Nephron progenitor cell (in vitro differentiated cells): ENCODE measurements at regions not wholly inside any gene's neighbourhood (a gene's known extent, or its start where the extent isn't known, plus 50 kb on each side); places are given as distances from the start of the nearest gene placed in this dataset.

Source experiments
- DNase-seq: peaks from one replicate; pipeline ENCODE4 v3.0.0; 2021
- H3K27ac Mint-ChIP-seq: 2 replicates; pipeline ENCODE4 v1.8.0; 2021; ENCODE audit warnings: mild to moderate bottlenecking, moderate library complexity, mixed read lengths
- H3K27me3 Mint-ChIP-seq: 2 replicates; pipeline ENCODE4 v1.8.0; 2021; ENCODE audit warnings: mild to moderate bottlenecking, low read depth, mixed read lengths; ENCODE audit not compliant: poor library complexity
- H3K36me3 Mint-ChIP-seq: 2 replicates; pipeline ENCODE4 v1.8.0; 2021; ENCODE audit warnings: low read depth, mixed read lengths
- H3K4me1 Mint-ChIP-seq: 2 replicates; pipeline ENCODE4 v1.8.0; 2021; ENCODE audit warnings: mixed read lengths
- H3K4me3 Mint-ChIP-seq: 2 replicates; pipeline ENCODE4 v1.8.0; 2021; ENCODE audit warnings: mild to moderate bottlenecking, moderate library complexity, mixed read lengths
- H3K9me3 Mint-ChIP-seq: 2 replicates; pipeline ENCODE4 v1.8.0; 2021; ENCODE audit warnings: mild to moderate bottlenecking, moderate library complexity, mixed read lengths
- CTCF ChIP-seq: fragments of 200-600 bp; sonication (generic); IDR thresholded peaks from 2 replicates; pipeline ENCODE4 v1.5.0; 2021; ENCODE audit warnings: antibody characterized with exemption

GRCh38 chr4:154035341-154035740, 246.5 kb upstream of the SFRP2 start:
- Mint-ChIP-seq H3K9me3 (peaks cover 8% of the 10 kb centered on the region), H3K4me3 (no peak overlapping the region), H3K27ac (no peak overlapping the region), H3K27me3 (peaks cover 11% of the 10 kb centered on the region), H3K36me3 (no peaks in the 10 kb centered on the region), H3K4me1 (peaks cover 7% of the 10 kb centered on the region)
- no peak for DNase-seq
- no peak for TF ChIP-seq CTCF

GRCh38 chr4:154033921-154034320, 245.0 kb upstream of the SFRP2 start:
- H3K4me1 Mint-ChIP-seq, result peaks cover 10% of the 10 kb centered on the region
- H3K9me3 Mint-ChIP-seq, result peaks cover 8% of the 10 kb centered on the region
- H3K27me3 Mint-ChIP-seq, result peaks cover 14% of the 10 kb centered on the region
- no peak for TF ChIP-seq CTCF
- H3K36me3 Mint-ChIP-seq, result no peaks in the 10 kb centered on the region
- H3K4me3 Mint-ChIP-seq, result no peak overlapping the region
- DNase-seq, result no peak
- no peak overlapping the region for H3K27ac Mint-ChIP-seq

- peaks cover 10% of the 10 kb centered on the region for H3K4me1 Mint-ChIP-seq
- no peak overlapping the region for H3K27ac Mint-ChIP-seq
- no peak for TF ChIP-seq CTCF
- H3K27me3 Mint-ChIP-seq, result peaks cover 9% of the 10 kb centered on the region
- no peaks in the 10 kb centered on the region for H3K36me3 Mint-ChIP-seq
- H3K9me3 Mint-ChIP-seq, result peaks cover 8% of the 10 kb centered on the region
- no peak for DNase-seq
- no peak overlapping the region for H3K4me3 Mint-ChIP-seq
Observed at GRCh38 chr4:154032914-154033313, 244.0 kb upstream of the SFRP2 start.

- no peak for TF ChIP-seq CTCF
- no peak overlapping the region for H3K27ac Mint-ChIP-seq
- no peak for DNase-seq
- no peak overlapping the region for H3K4me3 Mint-ChIP-seq
- H3K4me1 Mint-ChIP-seq, result peaks cover 16% of the 10 kb centered on the region
- peaks cover 11% of the 10 kb centered on the region for H3K27me3 Mint-ChIP-seq
- no peaks in the 10 kb centered on the region for H3K36me3 Mint-ChIP-seq
- peaks cover 8% of the 10 kb centered on the region for H3K9me3 Mint-ChIP-seq
Observed at GRCh38 chr4:154030746-154031145, 241.9 kb upstream of the SFRP2 start.

- Mint-ChIP-seq H3K4me3 (no peak overlapping the region), H3K27me3 (peaks cover 13% of the 10 kb centered on the region), H3K27ac (no peak overlapping the region), H3K4me1 (peaks cover 19% of the 10 kb centered on the region), H3K9me3 (peaks cover 8% of the 10 kb centered on the region), H3K36me3 (no peaks in the 10 kb centered on the region)
- no peak for DNase-seq
- no peak for TF ChIP-seq CTCF
Observed at GRCh38 chr4:154030152-154030551, 241.3 kb upstream of the SFRP2 start.

- Mint-ChIP-seq H3K4me1 (peaks cover 22% of the 10 kb centered on the region), H3K4me3 (no peak overlapping the region), H3K9me3 (peaks cover 8% of the 10 kb centered on the region), H3K27me3 (peaks cover 12% of the 10 kb centered on the region), H3K36me3 (no peaks in the 10 kb centered on the region), H3K27ac (no peak overlapping the region)
- no peak for TF ChIP-seq CTCF
- no peak for DNase-seq
Observed at GRCh38 chr4:154029171-154029570, 240.3 kb upstream of the SFRP2 start.
